GM12878 (cell line): ENCODE measurements at regions not wholly inside any gene's neighbourhood (a gene's known extent, or its start where the extent isn't known, plus 50 kb on each side); places are given as distances from the start of the nearest gene placed in this dataset.

ENCODE experiments used
- ATAC-seq: fragments of 200-7000 bp; cut with Tn5 transposase; 3 replicates; pipeline ENCODE4 v1.9.1; 2020; ENCODE audit warnings: mild to moderate bottlenecking, moderate library complexity
- BruUV-seq: library from RNA; stranded (reverse); fragments of 400-500 nt; replicated peaks from 2 replicates; lab custom pipeline; 2021; lab: Mats Ljungman, UMichigan
- CTCF ChIA-PET: fragments of 300-600 bp; sonication (Branson Sonifier 250); formaldehyde crosslinking; extraction: SDS; loops from one replicate; lab custom pipeline; 2021; ENCODE audit warnings: inconsistent platforms; lab: Yijun Ruan, JAX
- POLR2A ChIA-PET: fragments of 350-600 bp; formaldehyde crosslinking; extraction: SDS; loops from one replicate; lab custom pipeline; 2021; ENCODE audit warnings: inconsistent platforms; lab: Charles Lee
- RAD21 ChIA-PET: fragments of 300-600 bp; sonication (Branson Sonifier 250); formaldehyde crosslinking; loops from one replicate; lab custom pipeline; 2023; ENCODE audit warnings: antibody characterized with exemption; ENCODE audit not compliant: unreplicated experiment; lab: Charles Lee
- SMC1A ChIA-PET: fragments of 300-600 bp; sonication (Branson Sonifier 250); formaldehyde crosslinking; loops from one replicate; lab custom pipeline; 2023; ENCODE audit not compliant: unreplicated experiment, uncharacterized antibody; lab: Charles Lee
- DNase-seq: peaks from one replicate; pipeline ENCODE4 v3.0.0-alpha.2; 2011; ENCODE audit warnings: low read depth, low spot score
- FAIRE-seq: peaks from 3 replicates; lab custom pipeline; 2011; peaks lifted over from hg19 to GRCh38; lab: Jason Lieb, UNC
- H2AFZ ChIP-seq: 2 replicates; pipeline ENCODE4 v1.6.0; 2011; ENCODE audit warnings: low read depth, low read length, control low read depth; ENCODE audit not compliant: control insufficient read depth
- H3K27ac ChIP-seq: 2 replicates; pipeline ENCODE4 v1.5.1; 2011; ENCODE audit warnings: control low read depth; ENCODE audit not compliant: control insufficient read depth, insufficient read depth
- H3K27me3 ChIP-seq, 2 experiments: replicated peaks in 1 of 2; 2 replicates each; pipeline versions ENCODE4 v1.6.0 to v1.6.1; 2011; ENCODE audit warnings: low read length in 1 of 2; ENCODE audit not compliant: control insufficient read depth in 2 of 2, insufficient read depth in 2 of 2
- H3K36me3 ChIP-seq, 2 experiments: 2 replicates each; pipeline ENCODE4 v1.5.1; 2011; ENCODE audit warnings: low read length in 1 of 2; ENCODE audit not compliant: control insufficient read depth in 2 of 2, insufficient read depth in 2 of 2
- H3K4me1 ChIP-seq: 2 replicates; pipeline ENCODE4 v1.6.1; 2011; ENCODE audit warnings: mild to moderate bottlenecking, low read length, moderate library complexity, mixed read lengths; ENCODE audit not compliant: control insufficient read depth, insufficient read depth
- H3K4me2 ChIP-seq: 2 replicates; pipeline ENCODE4 v1.6.0; 2011; ENCODE audit warnings: control low read depth; ENCODE audit not compliant: control insufficient read depth, insufficient read depth
- H3K4me3 ChIP-seq: fragments of 200-600 bp; sonication (generic); 2 replicates; pipeline ENCODE4 v1.5.1; 2016
- H3K79me2 ChIP-seq: 2 replicates; pipeline ENCODE4 v1.6.0; 2011; ENCODE audit warnings: low read length; ENCODE audit not compliant: control insufficient read depth, insufficient read depth
- H3K9ac ChIP-seq: 2 replicates; pipeline ENCODE4 v1.8.0; 2011; ENCODE audit warnings: low read length, control low read depth, mixed read lengths; ENCODE audit not compliant: control insufficient read depth, insufficient read depth
- H3K9me3 ChIP-seq: replicated peaks from 3 replicates; pipeline ENCODE4 v1.5.1; 2011; ENCODE audit warnings: mild to moderate bottlenecking, low read length; ENCODE audit not compliant: control insufficient read depth, insufficient read depth
- H4K20me1 ChIP-seq: 2 replicates; pipeline ENCODE4 v1.6.0; 2011; ENCODE audit not compliant: control insufficient read depth, insufficient read depth
- CBFB ChIP-seq: IDR thresholded peaks from 2 replicates; pipeline ENCODE4 v1.6.1; 2016; ENCODE audit warnings: antibody characterized with exemption, low read depth
- CHD2 ChIP-seq: IDR thresholded peaks from 2 replicates; pipeline ENCODE4 v1.6.1; 2011; ENCODE audit warnings: low read depth, low read length, improper control_type of control experiment, borderline replicate concordance
- E4F1 ChIP-seq: fragments of 450-650 bp; IDR thresholded peaks from 2 replicates; pipeline ENCODE4 v1.6.1; 2018; ENCODE audit warnings: borderline replicate concordance, mild to moderate bottlenecking; ENCODE audit not compliant: partially characterized antibody
- ESRRA ChIP-seq: IDR thresholded peaks from 2 replicates; pipeline ENCODE4 v1.6.1; 2012; ENCODE audit warnings: mild to moderate bottlenecking, low read length, improper control_type of control experiment
- IKZF2 ChIP-seq, 2 experiments: fragments of 450-650 bp; IDR thresholded peaks; 2 replicates each; pipeline ENCODE4 v1.6.1; 2017; ENCODE audit warnings: mild to moderate bottlenecking in 2 of 2, moderate library complexity in 2 of 2
- KAT2A ChIP-seq: conservative IDR thresholded peaks from 2 replicates; pipeline ENCODE4 v1.6.1; 2011; ENCODE audit warnings: low read depth, low read length; ENCODE audit not compliant: control insufficient read depth
- MYB ChIP-seq: fragments of 150-350 bp; IDR thresholded peaks from 2 replicates; pipeline ENCODE4 v1.6.1; 2014; ENCODE audit warnings: mild to moderate bottlenecking, low read depth, low read length, borderline replicate concordance
- PAX8 ChIP-seq: fragments of 450-650 bp; IDR thresholded peaks from 2 replicates; pipeline ENCODE4 v1.6.1; 2017; ENCODE audit warnings: mild to moderate bottlenecking, moderate library complexity
- RAD21 ChIP-seq: IDR thresholded peaks from 2 replicates; pipeline ENCODE4 v1.6.1; 2011; ENCODE audit warnings: mild to moderate bottlenecking, low read depth, low read length, moderate library complexity; ENCODE audit not compliant: insufficient read depth
- SREBF2 ChIP-seq: IDR thresholded peaks from 2 replicates; pipeline ENCODE4 v1.6.1; 2012; ENCODE audit warnings: mild to moderate bottlenecking, low read length
- USF1 ChIP-seq: IDR thresholded peaks from 2 replicates; pipeline ENCODE4 v1.6.1; 2011; ENCODE audit warnings: borderline replicate concordance, low read depth, mild to moderate bottlenecking, moderate library complexity, mixed read lengths, low read length; ENCODE audit not compliant: insufficient read depth; ENCODE audit errors: extremely low read length
- ZNF217 ChIP-seq: fragments of 450-650 bp; IDR thresholded peaks from 2 replicates; pipeline ENCODE4 v1.6.1; 2017; ENCODE audit warnings: antibody characterized with exemption, mild to moderate bottlenecking
- WGBS: methylation state at CpG from one replicate; pipeline ENCODE4 v1.1.6; 2016; ENCODE audit warnings: low lambda C conversion rate; ENCODE audit not compliant: insufficient replicate concordance, insufficient coverage; ENCODE audit errors: missing lambda C conversion rate; 5-methylcytosine and 5-hydroxymethylcytosine counted together
- in situ Hi-C: fragments of 300-500 bp; cut with MboI; formaldehyde crosslinking; loops from 9 replicates; pipeline ENCODE4 v1.14.3; 2018; ENCODE audit warnings: mixed read lengths
- intact Hi-C: fragments of 100-400 bp; cut with micrococcal nuclease; formaldehyde crosslinking; loops from one replicate; pipeline ENCODE4 v1.14.2; 2022; ENCODE audit not compliant: unreplicated experiment
- TF ChIP-seq, protein P1 (sequence below): fragments of 450-650 bp; formaldehyde crosslinking; IDR thresholded peaks from 2 replicates; pipeline ENCODE4 v1.4.0; 2020; ENCODE audit warnings: mild to moderate bottlenecking, moderate library complexity
- TF ChIP-seq, protein P2 (sequence below): IDR thresholded peaks from 2 replicates; pipeline ENCODE4 v1.6.1; 2011; ENCODE audit warnings: low read depth, low read length, improper control_type of control experiment, borderline replicate concordance

DNA sequence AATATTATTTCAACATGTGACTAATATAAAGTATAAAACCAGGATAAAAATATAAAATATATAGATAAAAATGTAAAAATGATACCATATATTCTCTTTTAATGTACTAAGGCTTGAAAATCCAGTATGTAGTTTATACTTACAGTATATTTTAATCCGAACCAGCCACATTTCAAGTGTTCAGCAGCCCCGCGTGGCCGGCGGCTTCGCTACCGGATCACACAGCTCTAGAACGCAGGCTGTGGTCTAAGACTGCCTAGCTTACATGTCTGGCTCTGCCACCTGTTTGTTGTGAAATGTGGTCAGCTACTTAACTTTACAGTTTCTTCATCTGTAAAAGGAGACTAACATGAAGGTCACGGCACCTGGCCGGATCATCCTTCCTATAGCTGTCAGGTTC lies 189.7 kb upstream of the TBX3 start:
- intact Hi-C loops: no loop called here
- H3K9me3 ChIP-seq: no peaks in the 10 kb centered on the region
- no peaks in the 10 kb centered on the region for H3K27me3 ChIP-seq
- no peak for ATAC-seq
- H3K27ac ChIP-seq: no peak overlapping the region
- H3K9ac ChIP-seq: no peak overlapping the region
- no peak overlapping the region for H3K4me3 ChIP-seq
- H3K4me1 ChIP-seq: no peaks in the 10 kb centered on the region
- in situ Hi-C loops: no loop called here
- no peak overlapping the region for H2AFZ ChIP-seq
- ChIA-PET POLR2A (no interaction called here), SMC1A (no interaction called here), RAD21 (no interaction called here), CTCF (no interaction called here)
- TF ChIP-seq ZNF217 (no peak), SREBF2 (no peak), USF1 (no peak), KAT2A (no peak), CHD2 (no peak), IKZF2 (IDR thresholded peaks at IDR 0.05) (no peak), E4F1 (no peak), CBFB (no peak), PAX8 (no peak), RAD21 (no peak), MYB (no peak), ESRRA (no peak)
- TF ChIP-seq, protein P1, sequence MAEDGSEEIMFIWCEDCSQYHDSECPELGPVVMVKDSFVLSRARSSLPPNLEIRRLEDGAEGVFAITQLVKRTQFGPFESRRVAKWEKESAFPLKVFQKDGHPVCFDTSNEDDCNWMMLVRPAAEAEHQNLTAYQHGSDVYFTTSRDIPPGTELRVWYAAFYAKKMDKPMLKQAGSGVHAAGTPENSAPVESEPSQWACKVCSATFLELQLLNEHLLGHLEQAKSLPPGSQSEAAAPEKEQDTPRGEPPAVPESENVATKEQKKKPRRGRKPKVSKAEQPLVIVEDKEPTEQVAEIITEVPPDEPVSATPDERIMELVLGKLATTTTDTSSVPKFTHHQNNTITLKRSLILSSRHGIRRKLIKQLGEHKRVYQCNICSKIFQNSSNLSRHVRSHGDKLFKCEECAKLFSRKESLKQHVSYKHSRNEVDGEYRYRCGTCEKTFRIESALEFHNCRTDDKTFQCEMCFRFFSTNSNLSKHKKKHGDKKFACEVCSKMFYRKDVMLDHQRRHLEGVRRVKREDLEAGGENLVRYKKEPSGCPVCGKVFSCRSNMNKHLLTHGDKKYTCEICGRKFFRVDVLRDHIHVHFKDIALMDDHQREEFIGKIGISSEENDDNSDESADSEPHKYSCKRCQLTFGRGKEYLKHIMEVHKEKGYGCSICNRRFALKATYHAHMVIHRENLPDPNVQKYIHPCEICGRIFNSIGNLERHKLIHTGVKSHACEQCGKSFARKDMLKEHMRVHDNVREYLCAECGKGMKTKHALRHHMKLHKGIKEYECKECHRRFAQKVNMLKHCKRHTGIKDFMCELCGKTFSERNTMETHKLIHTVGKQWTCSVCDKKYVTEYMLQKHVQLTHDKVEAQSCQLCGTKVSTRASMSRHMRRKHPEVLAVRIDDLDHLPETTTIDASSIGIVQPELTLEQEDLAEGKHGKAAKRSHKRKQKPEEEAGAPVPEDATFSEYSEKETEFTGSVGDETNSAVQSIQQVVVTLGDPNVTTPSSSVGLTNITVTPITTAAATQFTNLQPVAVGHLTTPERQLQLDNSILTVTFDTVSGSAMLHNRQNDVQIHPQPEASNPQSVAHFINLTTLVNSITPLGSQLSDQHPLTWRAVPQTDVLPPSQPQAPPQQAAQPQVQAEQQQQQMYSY (CRISPR knock-in tag): no peak
- TF ChIP-seq, protein P2, sequence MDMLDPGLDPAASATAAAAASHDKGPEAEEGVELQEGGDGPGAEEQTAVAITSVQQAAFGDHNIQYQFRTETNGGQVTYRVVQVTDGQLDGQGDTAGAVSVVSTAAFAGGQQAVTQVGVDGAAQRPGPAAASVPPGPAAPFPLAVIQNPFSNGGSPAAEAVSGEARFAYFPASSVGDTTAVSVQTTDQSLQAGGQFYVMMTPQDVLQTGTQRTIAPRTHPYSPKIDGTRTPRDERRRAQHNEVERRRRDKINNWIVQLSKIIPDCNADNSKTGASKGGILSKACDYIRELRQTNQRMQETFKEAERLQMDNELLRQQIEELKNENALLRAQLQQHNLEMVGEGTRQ: no peak
- no peak for DNase-seq
- H4K20me1 ChIP-seq: no peaks in the 10 kb centered on the region
- WGBS: 75% methylated on average over 10 of the region's 10 CpGs
- BruUV-seq: no TSS peak
- FAIRE-seq: no peak
- no peaks in the 10 kb centered on the region for H3K36me3 ChIP-seq
- no peaks in the 10 kb centered on the region for H3K79me2 ChIP-seq
- H3K4me2 ChIP-seq: no peak overlapping the region
